Cardiac fibroblast (primary cell): ENCODE measurements at regions not wholly inside any gene's neighbourhood (a gene's known extent, or its start where the extent isn't known, plus 50 kb on each side); places are given as distances from the start of the nearest gene placed in this dataset.
"Not testable (repeated sequence)": the region's sequence is repeated elsewhere in the genome, so short reads cannot be mapped to it uniquely, and the experiment has no call there.

Source experiments
- DNase-seq, 2 donors: peaks; one replicate each; pipeline versions ENCODE4 v3.0.0 to v3.0.0-alpha.2; 2010; ENCODE audit warnings: low read depth in 2 of 2
- H3K4me3 ChIP-seq, 2 donors: replicated peaks in 1 of 2; 1 replicate in 1 of 2; 2 replicates in 1 of 2; pipeline ENCODE4 v1.5.1; 2011; ENCODE audit warnings: low read depth in 2 of 2, low read length in 2 of 2, mild to moderate bottlenecking in 2 of 2, moderate library complexity in 1 of 2
- TF ChIP-seq, protein P1 (sequence below): IDR thresholded peaks from one replicate; pipeline ENCODE4 v1.5.1; 2011; ENCODE audit warnings: low read depth, mild to moderate bottlenecking, low read length, inconsistent platforms

DNA sequence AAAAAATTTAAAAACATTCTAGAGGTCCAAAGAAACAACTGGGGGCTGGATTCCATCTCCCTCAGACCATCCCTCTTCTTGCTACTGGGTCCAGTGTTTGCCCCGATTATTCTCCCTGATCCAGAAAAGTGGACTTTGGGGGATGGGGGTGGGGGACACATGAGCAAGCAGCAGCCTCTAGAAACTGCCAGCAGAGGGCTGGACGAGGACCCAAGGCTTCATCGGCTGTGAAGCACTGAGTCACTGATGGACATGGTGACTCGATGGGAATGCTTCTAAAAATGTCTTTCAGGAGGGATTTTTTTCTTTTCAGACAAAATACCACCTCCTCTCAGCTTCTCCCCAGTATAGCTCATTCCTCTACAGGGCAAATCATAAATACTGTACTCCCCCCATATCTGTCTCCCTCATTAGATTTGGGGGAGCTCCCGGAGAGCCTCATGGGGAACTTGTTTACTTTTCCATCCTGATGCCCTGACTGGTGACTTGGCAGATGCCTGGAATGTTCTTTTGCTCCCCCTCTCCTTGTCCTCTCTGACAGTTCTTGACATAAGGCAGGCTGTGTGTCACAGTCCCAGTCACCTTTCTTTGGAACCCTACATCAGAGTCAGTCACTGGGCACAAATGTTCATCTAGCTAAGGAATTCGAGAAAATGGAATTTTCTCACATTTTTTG is 67.2 kb upstream of the STC2 start:
- TF ChIP-seq, protein P1, sequence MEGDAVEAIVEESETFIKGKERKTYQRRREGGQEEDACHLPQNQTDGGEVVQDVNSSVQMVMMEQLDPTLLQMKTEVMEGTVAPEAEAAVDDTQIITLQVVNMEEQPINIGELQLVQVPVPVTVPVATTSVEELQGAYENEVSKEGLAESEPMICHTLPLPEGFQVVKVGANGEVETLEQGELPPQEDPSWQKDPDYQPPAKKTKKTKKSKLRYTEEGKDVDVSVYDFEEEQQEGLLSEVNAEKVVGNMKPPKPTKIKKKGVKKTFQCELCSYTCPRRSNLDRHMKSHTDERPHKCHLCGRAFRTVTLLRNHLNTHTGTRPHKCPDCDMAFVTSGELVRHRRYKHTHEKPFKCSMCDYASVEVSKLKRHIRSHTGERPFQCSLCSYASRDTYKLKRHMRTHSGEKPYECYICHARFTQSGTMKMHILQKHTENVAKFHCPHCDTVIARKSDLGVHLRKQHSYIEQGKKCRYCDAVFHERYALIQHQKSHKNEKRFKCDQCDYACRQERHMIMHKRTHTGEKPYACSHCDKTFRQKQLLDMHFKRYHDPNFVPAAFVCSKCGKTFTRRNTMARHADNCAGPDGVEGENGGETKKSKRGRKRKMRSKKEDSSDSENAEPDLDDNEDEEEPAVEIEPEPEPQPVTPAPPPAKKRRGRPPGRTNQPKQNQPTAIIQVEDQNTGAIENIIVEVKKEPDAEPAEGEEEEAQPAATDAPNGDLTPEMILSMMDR = peak; percentile 76
- DNase-seq = peak; percentile 64 to 80
- H3K4me3 ChIP-seq = no peak overlapping the region

DNA sequence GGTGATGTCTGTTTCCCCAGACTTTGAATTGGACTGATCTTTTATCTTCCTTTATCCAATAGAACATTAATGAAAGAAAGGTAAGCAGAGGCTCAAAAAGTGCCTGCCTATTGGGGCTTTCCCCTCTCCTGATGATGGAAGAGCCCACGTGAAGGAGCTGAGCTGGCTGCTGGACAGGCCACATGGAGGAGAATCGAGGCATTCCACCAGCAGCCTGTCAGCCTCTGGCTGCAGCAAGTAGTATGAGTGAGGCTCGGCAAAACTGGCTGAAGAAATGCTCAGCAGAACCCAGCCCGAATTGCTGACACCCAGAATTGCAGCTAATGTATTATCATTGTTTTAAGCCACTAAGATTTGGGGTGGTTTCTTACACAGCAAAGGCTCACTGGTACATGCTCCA is 66.5 kb upstream of the STC2 start:
- TF ChIP-seq, protein P1 = no peak
- peak in 1 of 2 donors; percentile 21 for DNase-seq
- H3K4me3 ChIP-seq = no peak overlapping the region

DNA sequence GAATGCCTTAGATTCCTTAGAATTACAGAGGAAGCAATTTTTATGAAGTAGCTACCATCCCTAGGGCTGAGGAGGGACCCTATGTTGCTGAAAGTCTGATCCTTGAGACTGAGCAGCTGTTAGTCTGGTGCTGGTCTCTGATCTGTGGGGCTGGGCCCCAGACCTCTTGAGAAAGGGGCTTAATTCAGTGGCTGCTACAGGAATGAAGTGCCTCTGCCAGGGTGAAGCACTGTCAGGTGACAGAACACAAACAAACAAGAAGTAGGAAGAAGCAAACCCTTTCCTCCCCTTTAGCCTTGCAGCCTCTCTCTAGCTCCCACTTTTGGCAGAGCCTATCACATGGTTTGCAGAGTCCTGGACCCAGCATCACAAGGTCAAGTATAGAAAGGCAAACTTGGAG is 64.0 kb upstream of the STC2 start:
- no peak overlapping the region for H3K4me3 ChIP-seq
- no peak for DNase-seq
- TF ChIP-seq, protein P1 = no peak

DNA sequence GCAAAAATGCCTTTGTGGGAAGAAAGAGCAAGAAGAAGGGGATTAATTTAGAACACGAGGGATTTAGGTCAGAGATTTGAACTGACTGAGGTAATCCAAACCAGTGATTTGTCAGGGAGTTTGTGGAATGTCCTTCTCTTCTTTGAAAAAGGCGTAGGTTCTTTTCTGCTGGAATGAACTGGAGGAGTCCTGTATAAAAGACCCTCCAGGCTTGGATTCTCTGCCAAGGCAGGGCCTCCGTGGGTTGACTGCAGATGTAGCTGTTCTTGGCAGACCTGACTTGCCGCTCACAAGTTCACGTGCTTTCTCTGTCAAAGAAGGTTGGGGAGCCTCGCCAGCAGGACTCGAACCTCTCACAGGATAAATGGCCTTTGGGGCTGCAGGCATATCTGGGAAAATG is 62.8 kb upstream of the STC2 start:
- no peak overlapping the region for H3K4me3 ChIP-seq
- no peak for DNase-seq
- TF ChIP-seq, protein P1 = no peak

DNA sequence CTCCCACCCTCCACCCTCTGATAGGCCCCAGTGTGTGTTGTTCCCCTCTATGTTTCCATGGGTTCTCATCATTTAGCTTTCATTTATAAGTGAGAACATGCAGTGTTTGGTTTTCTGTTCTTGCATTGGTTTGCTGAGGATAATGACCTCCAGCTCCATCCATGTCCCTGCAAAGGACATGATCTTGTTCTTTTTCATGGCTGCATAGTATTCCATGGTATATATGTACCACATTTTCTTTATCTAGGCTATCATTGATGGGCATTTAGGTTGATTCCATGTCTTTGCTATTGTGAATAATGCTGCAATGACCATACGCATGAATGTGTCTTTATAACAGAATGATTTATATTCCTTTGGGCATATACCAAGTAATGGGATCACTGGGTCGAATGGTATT is 59.1 kb upstream of the STC2 start:
- not testable (repeated sequence) for DNase-seq, H3K4me3 ChIP-seq

DNA sequence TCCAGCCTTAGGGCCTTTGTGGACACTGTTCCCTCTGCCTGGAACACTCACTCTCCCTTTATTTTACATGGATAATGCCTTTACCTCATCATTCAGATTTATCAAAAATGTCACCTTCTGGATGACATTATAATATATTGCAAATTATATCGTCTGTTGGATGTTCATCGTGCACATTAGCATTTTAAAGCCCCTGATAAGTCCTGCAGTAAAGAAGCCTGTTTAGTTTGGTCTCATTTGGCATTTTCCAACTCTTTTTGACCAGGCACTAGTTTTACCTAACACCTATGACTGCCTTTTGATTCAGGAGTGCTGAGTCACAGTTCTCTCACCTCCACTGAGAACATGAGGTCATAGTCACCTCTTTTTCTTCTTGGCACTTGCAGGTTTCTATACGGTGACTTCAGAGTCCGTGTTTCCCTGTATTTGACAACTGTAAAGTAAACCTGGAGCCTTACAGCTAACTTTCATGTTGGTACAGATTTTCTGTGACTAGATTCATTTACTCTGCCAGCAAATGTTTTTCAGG is 57.7 kb upstream of the STC2 start:
- H3K4me3 ChIP-seq = no peak overlapping the region
- no peak for DNase-seq
- TF ChIP-seq, protein P1 = no peak

DNA sequence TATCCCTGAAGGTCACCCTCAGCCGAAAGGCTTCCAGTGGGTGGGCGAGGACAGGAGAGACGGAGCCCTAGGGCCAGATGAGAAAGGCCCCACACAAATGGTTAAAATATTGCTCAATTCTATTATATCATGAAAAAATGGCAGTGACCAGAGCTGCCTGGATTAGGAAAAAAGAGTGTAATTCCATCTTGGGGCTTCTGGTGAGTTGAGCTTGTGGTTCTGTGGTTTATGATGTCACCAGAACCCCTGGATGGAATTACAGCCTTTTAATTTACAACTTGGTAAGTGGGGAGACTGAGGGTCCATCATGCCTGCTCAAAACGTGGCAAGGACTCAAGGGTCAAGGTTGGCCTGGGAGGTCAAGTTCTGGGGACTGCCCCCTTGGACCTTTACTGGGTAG is 55.5 kb upstream of the STC2 start:
- TF ChIP-seq, protein P1 = no peak
- no peak overlapping the region for H3K4me3 ChIP-seq
- no peak for DNase-seq
